Common myeloid progenitor, CD34-positive (primary cell): ENCODE measurements at regions not wholly inside any gene's neighbourhood (a gene's known extent, or its start where the extent isn't known, plus 50 kb on each side); places are given as distances from the start of the nearest gene placed in this dataset.
A peak's percentile ranks its signal among the peaks of the same experiment; 100 is the strongest.
"Not testable (repeated sequence)": the region's sequence is repeated elsewhere in the genome, so short reads cannot be mapped to it uniquely, and the experiment has no call there.

Experiments used
- CTCF ChIA-PET: fragments of 350-600 bp; sonication (Branson Sonifier 250); formaldehyde crosslinking; loops from one replicate; lab custom pipeline; 2021; ENCODE audit warnings: antibody characterized with exemption; lab: Charles Lee
- POLR2A ChIA-PET: fragments of 350-600 bp; sonication (Branson Sonifier 250); formaldehyde crosslinking; loops from one replicate; lab custom pipeline; 2021; ENCODE audit warnings: antibody characterized with exemption; lab: Charles Lee
- DNase-seq, 3 donors: peaks; one replicate each; pipeline versions ENCODE4 v3.0.0 to v3.0.0-alpha.2; 2013
- H3K27ac ChIP-seq, 2 experiments: 1 replicate in 1 of 2; 2 replicates in 1 of 2; pipeline ENCODE4 v1.7.0; 2013; ENCODE audit warnings: inconsistent platforms in 2 of 2, low read length in 2 of 2, mild to moderate bottlenecking in 2 of 2, low read depth in 1 of 2, moderate library complexity in 1 of 2; ENCODE audit not compliant: severe bottlenecking in 2 of 2, insufficient read depth in 1 of 2, poor library complexity in 1 of 2
- H3K27me3 ChIP-seq, 5 experiments: replicated peaks in 2 of 5; 1 replicate in 3 of 5; 2 replicates in 2 of 5; pipeline versions ENCODE4 v1.6.1 to v1.7.0; 2013; ENCODE audit warnings: low read length in 4 of 5, mild to moderate bottlenecking in 2 of 5, moderate library complexity in 2 of 5, inconsistent platforms in 1 of 5; ENCODE audit not compliant: insufficient read depth in 5 of 5, control insufficient read depth in 4 of 5
- H3K36me3 ChIP-seq, 4 experiments: 1 replicate in 2 of 4; 2 replicates in 2 of 4; pipeline versions ENCODE4 v1.6.1 to v1.7.0; 2013; ENCODE audit warnings: low read length in 3 of 4, control low read depth in 1 of 4, mild to moderate bottlenecking in 1 of 4; ENCODE audit not compliant: control insufficient read depth in 4 of 4, insufficient read depth in 4 of 4
- H3K4me1 ChIP-seq, 4 experiments: 1 replicate in 3 of 4; 2 replicates in 1 of 4; pipeline versions ENCODE4 v1.6.1 to v1.7.1; 2013; ENCODE audit warnings: low read length in 3 of 4, mild to moderate bottlenecking in 3 of 4, control low read depth in 1 of 4, inconsistent platforms in 1 of 4, moderate library complexity in 1 of 4; ENCODE audit not compliant: control insufficient read depth in 4 of 4, insufficient read depth in 4 of 4; ENCODE audit errors: control extremely low read depth in 1 of 4
- H3K4me3 ChIP-seq, 7 experiments: 1 replicate in 4 of 7; 2 replicates in 3 of 7; pipeline versions ENCODE4 v1.5.1 to v1.7.0; 2013; ENCODE audit warnings: mild to moderate bottlenecking in 7 of 7, low read length in 6 of 7, moderate library complexity in 6 of 7, inconsistent platforms in 2 of 7, low read depth in 2 of 7, control low read depth in 1 of 7; ENCODE audit not compliant: insufficient read depth in 4 of 7, control insufficient read depth in 1 of 7; ENCODE audit errors: extremely low read depth in 1 of 7
- H3K9me3 ChIP-seq, 5 experiments: 1 replicate in 4 of 5; 2 replicates in 1 of 5; pipeline versions ENCODE4 v1.6.1 to v1.7.1; 2013; ENCODE audit warnings: low read length in 4 of 5, mild to moderate bottlenecking in 2 of 5, inconsistent platforms in 1 of 5, low read depth in 1 of 5, moderate library complexity in 1 of 5; ENCODE audit not compliant: control insufficient read depth in 4 of 5, insufficient read depth in 2 of 5; ENCODE audit errors: control extremely low read depth in 1 of 5
- WGBS: methylation state at CpG from one replicate; pipeline ENCODE4 v1.1.5; 2013; ENCODE audit not compliant: insufficient coverage; 5-methylcytosine and 5-hydroxymethylcytosine counted together

GRCh38 chr15:20007338-20007737 is 534.3 kb downstream of the GOLGA6L6 start:
- DNase-seq, result peak in 1 of 3 donors; percentile 5
- H3K4me3 ChIP-seq, result not testable (repeated sequence)
- no CpG with 5 or more reads among the region's 4 CpGs for WGBS

GRCh38 chr15:20003471-20003870 is 538.1 kb downstream of the GOLGA6L6 start:
- POLR2A ChIA-PET, DNase-seq, H3K4me1 ChIP-seq, H3K27me3 ChIP-seq, H3K9me3 ChIP-seq, CTCF ChIA-PET, H3K4me3 ChIP-seq, H3K36me3 ChIP-seq, H3K27ac ChIP-seq: not testable (repeated sequence)
- 100% methylated on average over 1 of the region's 4 CpGs for WGBS

More at GRCh38 chr15:20007338-20007737, 534.3 kb downstream of the GOLGA6L6 start:
- H3K27ac ChIP-seq, H3K27me3 ChIP-seq, H3K36me3 ChIP-seq, H3K4me1 ChIP-seq, POLR2A ChIA-PET, H3K9me3 ChIP-seq, CTCF ChIA-PET: not testable (repeated sequence)

- H3K36me3 ChIP-seq, CTCF ChIA-PET, H3K27ac ChIP-seq, H3K4me3 ChIP-seq, POLR2A ChIA-PET, H3K27me3 ChIP-seq, DNase-seq, H3K9me3 ChIP-seq, H3K4me1 ChIP-seq: not testable (repeated sequence)
- WGBS, result no CpG with 5 or more reads among the region's 2 CpGs
These were observed 539.0 kb downstream of the GOLGA6L6 start for GRCh38 chr15:20002560-20002959.

DNA sequence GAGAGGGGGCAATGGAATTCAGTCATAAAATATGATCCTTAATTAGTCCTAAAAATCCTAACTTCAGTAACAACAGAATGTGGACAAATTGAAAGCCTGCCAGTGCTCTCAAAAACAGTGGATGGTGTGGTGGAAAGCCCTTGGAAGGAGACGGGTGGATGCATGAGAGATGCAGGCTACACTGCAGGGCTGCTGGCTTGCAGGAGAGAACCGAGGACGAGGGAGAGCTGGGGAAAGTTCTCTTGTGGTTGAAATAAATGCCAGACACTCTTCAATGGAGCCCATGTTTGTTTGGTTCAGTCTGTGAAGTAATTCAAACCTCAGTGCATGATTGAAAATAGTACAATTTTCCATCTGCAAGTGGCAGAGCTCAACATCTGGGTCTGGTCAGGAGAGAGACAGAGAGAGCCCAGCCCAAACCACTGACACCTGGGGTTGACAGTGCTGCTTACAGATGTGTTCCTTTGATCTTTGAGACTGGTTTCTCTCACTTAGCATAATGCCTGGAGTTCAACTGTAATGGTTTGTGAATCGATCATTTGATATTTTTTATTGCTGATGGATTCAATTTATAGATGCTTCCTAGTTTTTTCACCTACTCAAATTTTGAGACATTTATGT is 544.9 kb downstream of the GOLGA6L6 start:
- H3K36me3 ChIP-seq, H3K27me3 ChIP-seq, POLR2A ChIA-PET, H3K4me3 ChIP-seq, CTCF ChIA-PET, H3K9me3 ChIP-seq, H3K27ac ChIP-seq, H3K4me1 ChIP-seq, DNase-seq: not testable (repeated sequence)
- WGBS, result no CpG with 5 or more reads among the region's 4 CpGs

GRCh38 chr15:19995296-19995695 is 546.3 kb downstream of the GOLGA6L6 start:
- H3K36me3 ChIP-seq, DNase-seq, H3K9me3 ChIP-seq, H3K27me3 ChIP-seq, POLR2A ChIA-PET, CTCF ChIA-PET, H3K4me3 ChIP-seq, H3K27ac ChIP-seq, H3K4me1 ChIP-seq: not testable (repeated sequence)
- no CpG with 5 or more reads among the region's 1 CpG for WGBS

GRCh38 chr15:19992428-19992827 is 549.2 kb downstream of the GOLGA6L6 start:
- DNase-seq, result no peak
- H3K4me3 ChIP-seq, result no peak overlapping the region
- no peaks in the 10 kb centered on the region for H3K4me1 ChIP-seq
- no peaks in the 10 kb centered on the region for H3K36me3 ChIP-seq
- WGBS, result 73% methylated on average over 4 of the region's 4 CpGs
- no peaks in the 10 kb centered on the region for H3K27me3 ChIP-seq
- ChIA-PET CTCF (no interaction called here), POLR2A (no interaction called here)
- no peak overlapping the region for H3K27ac ChIP-seq
- H3K9me3 ChIP-seq, result peaks cover 0 to 4% (median 0%) of the 10 kb centered on the region in 5 experiments

- CTCF ChIA-PET, result no interaction called here
- no peaks in the 10 kb centered on the region for H3K27me3 ChIP-seq
- peaks cover 0 to 4% (median 0%) of the 10 kb centered on the region in 5 experiments for H3K9me3 ChIP-seq
- no peak overlapping the region for H3K4me3 ChIP-seq
- no peaks in the 10 kb centered on the region for H3K36me3 ChIP-seq
- H3K27ac ChIP-seq, result no peak overlapping the region
- whole genome bisulfite sequencing, result no CpG with 5 or more reads among the region's 5 CpGs
- no peak for DNase-seq
- POLR2A ChIA-PET, result no interaction called here
- no peaks in the 10 kb centered on the region for H3K4me1 ChIP-seq
These were observed 553.4 kb downstream of the GOLGA6L6 start for GRCh38 chr15:19988094-19988660.
